NCI-H526 (cell line): ENCODE measurements at regions not wholly inside any gene's neighbourhood (a gene's known extent, or its start where the extent isn't known, plus 50 kb on each side); places are given as distances from the start of the nearest gene placed in this dataset.

Experiments
- DNase-seq, 2 experiments: peaks; one replicate each; lab custom pipeline; 2025; lab: John Stamatoyannopoulos, UW

DNA sequence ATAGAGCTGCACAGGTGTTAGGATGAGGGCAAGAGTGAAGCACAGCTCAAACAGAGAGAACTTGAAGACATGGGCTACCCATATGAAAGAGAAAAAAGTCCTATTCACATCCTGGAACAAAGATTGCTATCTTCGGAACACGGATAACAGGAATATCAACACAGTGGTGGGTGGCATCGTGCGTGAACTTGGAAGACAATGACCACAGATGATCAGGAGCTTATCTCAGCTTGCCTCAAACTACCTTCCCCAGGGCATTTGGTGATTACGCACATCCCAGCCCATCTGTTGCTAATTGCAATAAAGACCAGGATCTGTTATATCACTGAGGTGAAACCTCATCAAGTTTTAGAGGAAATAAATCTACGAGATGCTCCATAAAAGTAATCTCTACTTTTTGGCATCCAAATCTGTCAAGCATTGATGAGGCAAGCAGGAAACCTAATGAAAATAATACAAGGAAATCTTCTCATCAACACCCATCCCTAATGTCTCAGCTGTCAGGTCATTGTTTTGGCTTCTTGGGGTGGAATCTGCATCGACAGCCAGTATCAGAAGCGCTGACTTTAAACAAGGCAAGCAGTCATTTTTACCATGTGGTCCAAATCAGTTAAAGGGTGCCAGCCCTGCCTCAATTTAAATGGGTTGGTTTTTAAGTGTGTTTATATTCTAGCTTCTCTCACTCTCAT is 188.2 kb downstream of the SPCS3 start:
- no peak for DNase-seq

DNA sequence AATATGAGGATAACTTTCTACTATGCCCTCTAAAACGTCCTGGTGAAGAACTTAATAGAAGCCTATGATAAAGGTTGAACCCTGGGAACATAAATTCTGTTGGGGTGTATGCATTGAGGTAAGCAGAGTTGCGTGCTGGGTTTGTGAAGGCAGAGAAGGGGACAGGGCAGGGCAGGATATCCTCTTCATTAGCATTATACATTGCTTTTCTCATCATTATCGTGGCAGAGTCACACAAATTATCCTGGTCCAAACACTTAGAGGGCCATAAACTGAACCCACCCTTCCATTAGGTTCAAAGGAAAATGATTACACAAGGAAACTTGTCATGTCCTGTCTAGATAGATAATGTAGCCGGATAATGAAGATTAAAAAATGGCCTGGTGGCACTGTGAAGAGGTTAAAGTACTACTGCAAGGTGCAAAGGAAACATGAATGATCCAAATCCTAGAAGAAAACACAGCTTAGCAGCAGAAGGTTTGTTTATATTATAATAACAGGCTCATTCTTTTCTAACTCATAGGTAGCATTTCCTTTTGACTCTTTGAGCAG is 189.1 kb downstream of the SPCS3 start:
- DNase-seq = no peak

- DNase-seq = no peak
Observed at GRCh38 chr4:176525576-176525975, 205.8 kb downstream of the SPCS3 start.

GRCh38 chr4:176526704-176527103 is 206.9 kb downstream of the SPCS3 start:
- no peak for DNase-seq

- no peak for DNase-seq
Observed at GRCh38 chr4:176529574-176529973, 209.8 kb downstream of the SPCS3 start.

DNA sequence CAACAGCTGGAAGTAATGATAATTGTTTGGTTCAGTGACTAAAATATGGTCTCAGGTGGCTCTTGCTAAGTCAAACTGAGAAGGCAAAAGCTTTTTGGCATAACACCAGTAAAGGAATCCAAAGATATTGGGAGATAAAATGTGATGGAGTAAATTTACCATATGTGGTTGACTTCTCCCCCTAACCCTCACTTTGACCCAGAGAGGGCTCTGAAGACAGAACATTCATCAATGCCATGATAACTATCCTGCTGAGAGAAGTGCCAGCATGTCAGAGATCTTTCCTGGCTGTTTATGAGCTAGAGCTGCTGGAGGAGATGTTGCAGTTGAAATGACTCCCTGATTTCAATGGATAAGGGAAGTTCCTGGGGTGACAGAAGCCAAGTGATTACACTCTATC is 213.4 kb downstream of the SPCS3 start:
- DNase-seq = no peak

- no peak for DNase-seq
Observed at GRCh38 chr4:176534566-176534965, 214.8 kb downstream of the SPCS3 start.

- no peak for DNase-seq
Observed at GRCh38 chr4:176538217-176538925, 218.6 kb downstream of the SPCS3 start.

DNA sequence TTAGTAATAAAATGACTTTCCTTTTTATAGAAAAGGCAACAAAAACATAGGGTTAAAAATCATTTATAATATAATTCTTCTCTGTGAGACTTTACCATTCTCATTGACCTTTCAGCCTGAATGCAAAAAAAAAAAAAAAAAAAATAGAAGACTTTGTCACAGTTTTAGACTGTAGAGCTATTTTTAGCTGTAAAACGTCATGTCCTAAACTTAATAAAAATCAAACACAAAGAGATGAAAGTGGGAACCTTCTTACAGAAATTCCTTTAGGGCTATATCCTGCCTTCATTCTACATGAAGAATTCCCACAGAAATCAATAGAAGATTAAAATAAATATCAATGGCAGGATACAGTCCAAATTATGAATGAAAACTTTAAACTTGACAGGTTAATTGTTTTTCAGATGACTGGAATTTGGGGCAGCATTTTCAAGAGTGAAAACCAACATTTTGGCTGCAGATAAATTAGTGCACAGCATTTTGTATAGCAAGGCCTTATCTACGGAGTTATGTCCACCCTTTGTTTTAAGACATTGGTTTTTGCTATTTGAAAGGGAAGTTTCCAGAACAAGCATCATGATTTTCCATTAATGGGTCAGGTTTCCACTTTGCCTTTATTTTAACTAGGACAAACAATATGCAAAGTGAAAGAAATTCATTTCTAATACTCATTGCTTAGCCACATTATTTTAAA is 219.5 kb downstream of the SPCS3 start:
- no peak for DNase-seq

- DNase-seq = no peak
Observed at GRCh38 chr4:176539785-176540175, 220.0 kb downstream of the SPCS3 start.

DNA sequence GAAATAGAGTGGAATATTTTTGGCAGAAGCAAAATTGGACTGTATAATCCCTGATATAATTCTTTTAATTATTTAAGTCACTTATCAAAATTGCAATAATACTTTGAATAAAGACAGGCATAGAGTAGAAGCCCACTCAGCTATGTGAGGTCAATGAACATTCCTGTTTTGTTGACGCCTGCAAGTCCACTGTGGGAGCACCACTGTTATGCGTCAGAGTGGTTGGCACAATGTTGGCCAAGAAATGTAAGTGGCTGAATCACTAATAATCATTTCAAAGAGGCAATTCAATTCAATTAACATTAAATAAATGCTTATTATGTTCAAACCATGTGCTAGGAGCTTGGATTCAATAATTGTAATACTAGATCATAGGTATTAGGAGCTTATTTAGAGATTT is 221.0 kb downstream of the SPCS3 start:
- no peak for DNase-seq

GRCh38 chr4:176545872-176546271 is 226.1 kb downstream of the SPCS3 start:
- no peak for DNase-seq

DNA sequence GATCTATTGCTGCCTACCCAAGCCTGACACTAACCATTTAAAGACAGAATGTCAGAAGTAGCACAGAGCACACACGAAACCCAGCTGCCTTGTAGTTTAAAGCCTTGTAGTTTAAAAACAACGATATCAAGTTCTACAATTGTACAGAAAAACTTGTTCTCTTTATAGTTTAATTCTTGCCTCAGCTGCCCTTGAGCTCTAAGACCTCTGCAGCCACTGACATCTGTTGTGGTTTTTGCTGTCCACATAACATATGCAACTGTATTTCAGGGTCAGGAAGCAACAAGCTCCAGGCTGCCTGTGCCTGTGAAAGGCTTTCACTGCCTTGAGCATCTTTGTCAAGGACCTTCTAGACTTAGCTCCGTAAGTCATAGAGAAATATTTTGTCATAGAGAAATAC is 227.2 kb downstream of the SPCS3 start:
- DNase-seq = no peak

- no peak for DNase-seq
Observed at GRCh38 chr4:176548571-176548970, 228.8 kb downstream of the SPCS3 start.

DNA sequence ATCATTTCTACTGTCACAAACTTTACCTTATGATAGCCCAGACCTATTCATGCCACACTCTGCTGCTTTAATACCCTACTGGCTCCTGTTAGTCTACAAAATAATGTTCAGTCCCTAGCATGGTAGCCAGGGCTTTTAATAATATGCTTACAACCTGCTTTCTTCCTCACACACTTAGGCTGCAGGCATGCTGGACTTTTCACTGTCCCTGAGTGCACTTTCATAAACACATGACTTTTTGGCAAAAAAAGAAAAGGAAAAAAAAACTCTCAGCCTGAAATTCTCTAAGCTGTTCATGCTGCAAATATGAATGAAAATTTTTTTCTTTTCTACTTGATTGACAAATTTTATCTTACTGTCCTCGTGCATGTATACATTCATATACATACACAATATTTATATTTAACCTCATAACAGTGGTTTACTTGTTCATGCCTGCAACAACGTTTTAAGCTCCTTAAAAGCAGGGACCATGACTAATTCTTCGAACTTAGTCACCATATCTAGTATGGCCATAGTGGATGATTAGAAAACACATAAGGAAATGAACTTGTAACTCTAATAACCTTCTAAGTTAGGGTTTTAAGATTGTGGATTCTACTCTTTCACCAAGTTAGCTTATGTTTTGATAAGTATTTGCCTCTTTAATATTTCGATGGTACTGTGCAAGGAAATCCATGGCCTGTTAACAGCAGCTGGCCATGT is 229.5 kb downstream of the SPCS3 start:
- DNase-seq = no peak

- no peak for DNase-seq
Observed at GRCh38 chr4:176558661-176559060, 234.1 kb downstream of the VEGFC start.

GRCh38 chr4:176561368-176561767 is 231.4 kb downstream of the VEGFC start:
- no peak for DNase-seq

DNA sequence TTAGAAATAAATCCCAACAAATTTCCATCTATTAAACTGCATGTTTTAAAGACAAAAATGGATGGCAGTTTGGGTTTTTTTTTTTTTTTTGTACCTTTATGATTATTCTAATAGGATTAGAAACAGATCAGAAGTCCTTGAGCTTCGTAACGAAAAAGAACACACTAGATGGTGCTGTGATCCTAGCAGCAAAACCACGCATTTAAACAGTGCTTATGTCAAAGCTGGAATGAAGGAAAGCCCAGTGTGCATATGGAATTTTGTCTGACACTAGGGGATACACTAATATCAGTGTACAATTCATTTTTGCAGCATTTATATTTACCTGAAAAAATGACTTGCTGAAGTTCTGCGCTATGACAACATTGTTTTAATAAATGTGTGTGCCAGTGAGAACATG is 229.1 kb downstream of the VEGFC start:
- peak; percentile 66 to 73 for DNase-seq

DNA sequence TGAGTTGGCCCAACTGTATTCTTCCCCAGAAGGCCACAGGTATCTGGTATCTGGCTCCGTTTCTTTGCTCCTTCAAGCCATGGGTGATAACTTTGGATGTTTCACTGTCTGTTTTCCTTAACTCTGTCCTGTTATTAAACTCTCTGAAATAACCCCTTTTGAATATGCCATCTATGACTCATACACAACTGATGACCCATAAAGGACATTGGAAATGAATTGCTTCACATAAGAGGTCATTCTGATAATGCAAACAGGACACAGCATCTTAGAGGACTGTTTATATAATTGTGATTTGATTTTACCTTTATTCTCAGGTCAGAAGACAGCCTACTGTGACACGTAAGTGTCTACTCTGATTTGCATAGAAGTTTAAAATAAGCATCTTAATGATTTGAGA is 227.7 kb downstream of the VEGFC start:
- DNase-seq = no peak

DNA sequence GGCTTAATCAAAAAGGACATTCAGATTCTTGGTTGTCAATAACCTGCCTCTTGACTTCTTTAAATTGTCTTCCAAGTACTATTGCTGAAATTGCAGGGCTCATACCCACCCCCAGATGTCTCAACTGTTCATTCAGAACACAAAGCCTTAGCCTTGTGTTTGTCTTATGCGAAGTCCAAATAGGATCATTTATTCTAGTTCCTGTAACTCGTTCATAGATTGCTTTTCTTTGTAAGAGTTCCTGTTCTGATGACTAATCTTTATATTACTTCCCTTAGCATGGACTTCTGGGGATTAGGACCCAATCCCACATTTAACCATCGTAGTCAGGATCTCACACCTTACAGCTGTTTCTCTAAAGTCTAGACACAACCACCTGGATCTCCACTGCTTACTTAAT is 226.0 kb downstream of the VEGFC start:
- DNase-seq = no peak

GRCh38 chr4:176568238-176568637 is 224.5 kb downstream of the VEGFC start:
- DNase-seq = no peak

- DNase-seq = peak in 1 of 2 experiments; percentile 4
Observed at GRCh38 chr4:176569301-176569700, 223.4 kb downstream of the VEGFC start.
